Hepatocyte (in vitro differentiated cells): ENCODE measurements at regions not wholly inside any gene's neighbourhood (a gene's known extent, or its start where the extent isn't known, plus 50 kb on each side); places are given as distances from the start of the nearest gene placed in this dataset.

ENCODE experiments used
- CTCF ChIP-seq: fragments of 200-600 bp; sonication (generic); IDR thresholded peaks from 2 replicates; pipeline ENCODE4 v1.5.1; 2016; ENCODE audit warnings: antibody characterized with exemption, mild to moderate bottlenecking; ENCODE audit not compliant: poor library complexity
- EZH2 ChIP-seq: fragments of 200-600 bp; sonication (generic); IDR thresholded peaks from 2 replicates; pipeline ENCODE4 v1.6.1; 2016; ENCODE audit warnings: antibody characterized with exemption, mild to moderate bottlenecking, borderline replicate concordance
- EZH2phosphoT487 ChIP-seq: fragments of 200-600 bp; sonication (generic); IDR thresholded peaks from one replicate; pipeline ENCODE4 v1.6.1; 2018; ENCODE audit warnings: antibody characterized with exemption, mild to moderate bottlenecking, low read depth, moderate library complexity; ENCODE audit not compliant: unreplicated experiment, severe bottlenecking

GRCh38 chr17:22268912-22269220 is 576.5 kb downstream of the KCNJ18 start:
- no peak for TF ChIP-seq CTCF
- no peak for TF ChIP-seq EZH2
- TF ChIP-seq EZH2phosphoT487 = no peak
